Endothelial cell of umbilical vein (primary cell): ENCODE measurements at regions not wholly inside any gene's neighbourhood (a gene's known extent, or its start where the extent isn't known, plus 50 kb on each side); places are given as distances from the start of the nearest gene placed in this dataset.
"Not testable (repeated sequence)": the region's sequence is repeated elsewhere in the genome, so short reads cannot be mapped to it uniquely, and the experiment has no call there.

Source experiments
- BruUV-seq: library from RNA; stranded (reverse); fragments of 400-500 nt; replicated peaks from 2 replicates; lab custom pipeline; 2021; lab: Mats Ljungman, UMichigan
- CTCF ChIA-PET: fragments of 300-600, 350-600 bp; sonication (Branson Sonifier 250); formaldehyde crosslinking; loops from one replicate; lab custom pipeline; 2021; ENCODE audit warnings: antibody characterized with exemption, inconsistent platforms; lab: Charles Lee
- POLR2A ChIA-PET: fragments of 300-600, 350-600 bp; sonication (Branson Sonifier 250); formaldehyde crosslinking; loops from one replicate; lab custom pipeline; 2021; ENCODE audit warnings: antibody characterized with exemption, inconsistent platforms; lab: Charles Lee
- DNase-seq: peaks from one replicate; pipeline ENCODE4 v3.0.0-alpha.2; 2011; ENCODE audit warnings: low read depth, low spot score
- FAIRE-seq: peaks from 2 replicates; lab custom pipeline; 2011; peaks lifted over from hg19 to GRCh38; lab: Jason Lieb, UNC
- H2AFZ ChIP-seq: 2 replicates; pipeline ENCODE4 v1.6.0; 2012; ENCODE audit warnings: low read depth, low read length, control low read depth, inconsistent platforms
- H3K27ac ChIP-seq: 2 replicates; pipeline ENCODE4 v1.5.1; 2011; ENCODE audit warnings: low read depth, mild to moderate bottlenecking, control low read depth, low read length, moderate library complexity; ENCODE audit not compliant: insufficient read depth
- H3K27me3 ChIP-seq, 2 experiments: 2 replicates each; pipeline versions ENCODE4 v1.6.0 to v1.6.1; 2011; ENCODE audit warnings: low read length in 2 of 2, mixed read lengths in 1 of 2; ENCODE audit not compliant: control insufficient read depth in 2 of 2, insufficient read depth in 2 of 2
- H3K36me3 ChIP-seq, 2 experiments: 2 replicates in 1 of 2; 3 replicates in 1 of 2; pipeline ENCODE4 v1.5.1; 2011; ENCODE audit warnings: low read length in 2 of 2, mild to moderate bottlenecking in 1 of 2, moderate library complexity in 1 of 2; ENCODE audit not compliant: control insufficient read depth in 2 of 2, insufficient read depth in 2 of 2; ENCODE audit errors: extremely low read depth in 1 of 2
- H3K4me1 ChIP-seq: 3 replicates; pipeline ENCODE4 v1.5.1; 2011; ENCODE audit warnings: mild to moderate bottlenecking, low read length; ENCODE audit not compliant: control insufficient read depth, insufficient read depth; ENCODE audit errors: extremely low read depth
- H3K4me2 ChIP-seq: 2 replicates; pipeline ENCODE4 v1.6.1; 2011; ENCODE audit warnings: low read length, control low read depth, mixed read lengths; ENCODE audit not compliant: insufficient read depth
- H3K4me3 ChIP-seq, 3 experiments: fragments of 200-600 bp in 1 of 3; sonication (generic), shearing (Covaris generic) in 1 of 3; replicated peaks in 1 of 3; 2 replicates each; pipeline ENCODE4 v1.5.1; 2011 to 2016; ENCODE audit warnings: control low read depth in 3 of 3, low read length in 3 of 3, mild to moderate bottlenecking in 2 of 3, inconsistent platforms in 1 of 3, low read depth in 1 of 3, moderate library complexity in 1 of 3; ENCODE audit not compliant: insufficient read depth in 1 of 3
- H3K79me2 ChIP-seq: 2 replicates; pipeline ENCODE4 v1.6.0; 2012; ENCODE audit warnings: low read length, inconsistent platforms; ENCODE audit not compliant: control insufficient read depth, insufficient read depth
- H3K9ac ChIP-seq: replicated peaks from 2 replicates; pipeline ENCODE3; 2011; ENCODE audit warnings: low read length, control low read depth; ENCODE audit not compliant: insufficient read depth; ENCODE audit errors: extremely low read depth
- H3K9me1 ChIP-seq: replicated peaks from 3 replicates; pipeline ENCODE4 v1.6.0; 2011; ENCODE audit warnings: mild to moderate bottlenecking, low read length; ENCODE audit not compliant: control insufficient read depth, insufficient read depth; ENCODE audit errors: extremely low read depth
- H3K9me3 ChIP-seq: replicated peaks from 2 replicates; pipeline ENCODE4 v1.5.1; 2012; ENCODE audit warnings: low read length, inconsistent platforms; ENCODE audit not compliant: control insufficient read depth, insufficient read depth
- H4K20me1 ChIP-seq: replicated peaks from 2 replicates; pipeline ENCODE3; 2011; ENCODE audit warnings: mild to moderate bottlenecking, low read length; ENCODE audit not compliant: control insufficient read depth, insufficient read depth; ENCODE audit errors: extremely low read depth
- EZH2 ChIP-seq: IDR thresholded peaks from 2 replicates; pipeline ENCODE4 v1.6.1; 2012; ENCODE audit warnings: borderline replicate concordance, low read depth, mild to moderate bottlenecking, moderate library complexity, low read length, inconsistent platforms; ENCODE audit not compliant: severe bottlenecking
- GATA2 ChIP-seq: IDR thresholded peaks from 2 replicates; pipeline ENCODE4 v1.7.0; 2011; ENCODE audit warnings: low read depth, mild to moderate bottlenecking, moderate library complexity, mixed read lengths, low read length; ENCODE audit not compliant: insufficient read length, insufficient read depth
- JUN ChIP-seq: IDR thresholded peaks from 2 replicates; pipeline ENCODE4 v1.6.1; 2011; ENCODE audit warnings: borderline replicate concordance, low read depth; ENCODE audit not compliant: insufficient read length, insufficient read depth
- POLR2AphosphoS5 ChIP-seq: IDR thresholded peaks from 2 replicates; pipeline ENCODE4 v1.6.1; 2012; ENCODE audit warnings: low read depth, mild to moderate bottlenecking, control low read depth, low read length, moderate library complexity; ENCODE audit not compliant: insufficient read depth
- dilution Hi-C: fragments of 300-500 bp; cut with MboI; formaldehyde crosslinking; loops from one replicate; pipeline ENCODE4 v1.15.0; 2019; ENCODE audit warnings: low sequenced_read_pairs; ENCODE audit not compliant: extremely low pct_ligation_motif_present
- intact Hi-C: fragments of 100-400 bp; cut with micrococcal nuclease; formaldehyde crosslinking; loops from one replicate; pipeline ENCODE4 v1.10.0; 2022

DNA sequence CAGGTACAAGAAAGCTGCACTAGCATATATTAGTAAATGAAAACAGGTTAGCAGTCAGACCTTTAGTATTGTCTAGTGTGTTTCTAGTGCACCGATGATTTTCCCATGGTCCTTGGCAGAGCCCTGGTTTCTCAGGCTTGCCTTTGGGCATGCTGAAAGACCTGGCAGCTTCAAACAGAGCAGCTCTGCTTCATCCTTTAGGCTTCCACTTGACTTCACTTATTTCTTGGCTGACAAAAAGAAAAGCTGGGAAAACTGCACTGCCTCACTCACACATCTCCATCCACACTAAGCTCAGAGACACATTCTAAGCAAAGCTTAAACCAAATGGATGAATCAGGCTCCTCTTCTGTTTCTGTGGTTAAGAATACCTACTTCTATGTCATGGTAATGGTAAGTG is 374.8 kb upstream of the PDZRN3 start:
- Histone ChIP-seq H3K79me2 (no peaks in the 10 kb centered on the region), H3K27me3 (no peaks in the 10 kb centered on the region), H3K36me3 (no peaks in the 10 kb centered on the region), H3K9ac (no peak overlapping the region), H2AFZ (no peak overlapping the region), H3K27ac (no peak overlapping the region), H3K9me1 (no peaks in the 10 kb centered on the region), H3K4me1 (no peaks in the 10 kb centered on the region), H3K4me2 (no peak overlapping the region), H4K20me1 (no peaks in the 10 kb centered on the region), H3K4me3 (no peak overlapping the region), H3K9me3 (no peaks in the 10 kb centered on the region)
- DNase-seq (no peak), FAIRE-seq (no peak)
- no TSS peak for BruUV-seq
- ChIA-PET CTCF (no interaction called here), POLR2A (no interaction called here)
- intact Hi-C loops, result no loop called here
- dilution Hi-C loops, result no loop called here
- no peak for TF ChIP-seq JUN
- no peak for TF ChIP-seq POLR2AphosphoS5
- no peak for TF ChIP-seq GATA2
- no peak for TF ChIP-seq EZH2

DNA sequence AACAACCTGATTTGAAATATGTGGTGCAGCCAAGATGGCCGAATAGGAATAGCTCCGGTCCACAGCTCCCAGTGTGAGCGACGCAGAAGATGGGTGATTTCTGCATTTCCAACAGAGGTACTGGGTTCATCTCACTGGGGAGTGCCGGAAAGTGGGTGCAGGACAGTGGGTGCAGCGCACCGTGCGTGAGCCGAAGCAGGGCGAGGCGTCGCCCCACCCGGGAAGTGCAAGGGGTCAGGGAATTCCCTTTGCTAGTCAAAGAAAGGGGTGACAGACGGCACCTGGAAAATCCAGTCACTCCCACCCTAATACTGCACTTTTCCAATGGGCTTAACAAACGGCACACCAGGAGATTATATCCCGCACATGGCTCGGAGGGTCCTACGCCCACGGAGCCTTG is 365.9 kb upstream of the PDZRN3 start:
- H3K27ac ChIP-seq, POLR2A ChIA-PET, H3K36me3 ChIP-seq, H2AFZ ChIP-seq, H3K27me3 ChIP-seq, H3K4me2 ChIP-seq, FAIRE-seq, H3K4me3 ChIP-seq, H3K9me1 ChIP-seq, H4K20me1 ChIP-seq, DNase-seq, H3K9me3 ChIP-seq, H3K79me2 ChIP-seq, dilution Hi-C loops, intact Hi-C loops, H3K4me1 ChIP-seq, BruUV-seq, CTCF ChIA-PET, H3K9ac ChIP-seq: not testable (repeated sequence)
